K562 (cell line): ENCODE measurements at regions not wholly inside any gene's neighbourhood (a gene's known extent, or its start where the extent isn't known, plus 50 kb on each side); places are given as distances from the start of the nearest gene placed in this dataset.

Experiments used
- ATAC-seq: fragments of 200-7000 bp; cut with Tn5 transposase; 3 replicates; pipeline ENCODE4 v1.9.1; 2020; ENCODE audit warnings: moderate library complexity
- BruUV-seq: library from RNA; stranded (reverse); fragments of 400-500 nt; replicated peaks from 2 replicates; lab custom pipeline; 2021; lab: Mats Ljungman, UMichigan
- CTCF ChIA-PET: fragments of 300-600 bp; formaldehyde crosslinking; extraction: SDS; loops from one replicate; lab custom pipeline; 2021; ENCODE audit warnings: low intra/inter-chr PET ratio; lab: Yijun Ruan, JAX
- POLR2A ChIA-PET: fragments of 300-600, 350-650 bp; sonication (Branson Sonifier 250); formaldehyde crosslinking; extraction: SDS; loops from one replicate; lab custom pipeline; 2021; ENCODE audit warnings: antibody characterized with exemption, inconsistent platforms; lab: Yijun Ruan, JAX
- DNase-seq, 4 experiments: peaks; one replicate each; pipeline versions ENCODE4 v3.0.0 to v3.0.0-alpha.2; 2011 to 2018; ENCODE audit warnings: low spot score in 3 of 4, mixed read lengths in 3 of 4; ENCODE audit errors: extremely low read depth in 1 of 4
- FAIRE-seq: peaks from 2 replicates; lab custom pipeline; 2011; peaks lifted over from hg19 to GRCh38; lab: Jason Lieb, UNC
- H2AFZ ChIP-seq: 2 replicates; pipeline ENCODE4 v1.6.0; 2011; ENCODE audit warnings: low read depth, low read length, control low read depth, inconsistent platforms
- H3K27ac ChIP-seq: fragments of 200-600 bp; 3 replicates; pipeline ENCODE4 v1.8.0; 2011; ENCODE audit warnings: low read depth, mild to moderate bottlenecking, control low read depth, inconsistent platforms, low read length, moderate library complexity, mixed read lengths; ENCODE audit errors: extremely low read depth
- H3K27me3 ChIP-seq, 2 experiments: fragments of 300-600 bp in 1 of 2; 2 replicates in 1 of 2; 3 replicates in 1 of 2; pipeline versions ENCODE4 v1.6.0 to v1.8.0; 2011; ENCODE audit warnings: inconsistent platforms in 2 of 2, low read length in 2 of 2, mild to moderate bottlenecking in 1 of 2, mixed read lengths in 1 of 2, moderate library complexity in 1 of 2; ENCODE audit not compliant: control insufficient read depth in 2 of 2, insufficient read depth in 2 of 2
- H3K36me3 ChIP-seq: fragments of 300-600 bp; 3 replicates; pipeline ENCODE4 v1.8.0; 2011; ENCODE audit warnings: mild to moderate bottlenecking, low read length, inconsistent platforms; ENCODE audit not compliant: control insufficient read depth, insufficient read depth
- H3K4me1 ChIP-seq, 2 experiments: fragments of 200-600 bp in 1 of 2; replicated peaks in 1 of 2; 2 replicates in 1 of 2; 3 replicates in 1 of 2; pipeline versions ENCODE4 v1.5.1 to v1.8.0; 2011; ENCODE audit warnings: inconsistent platforms in 2 of 2, low read length in 2 of 2, mild to moderate bottlenecking in 1 of 2, mixed read lengths in 1 of 2, moderate library complexity in 1 of 2; ENCODE audit not compliant: control insufficient read depth in 2 of 2, insufficient read depth in 2 of 2
- H3K4me2 ChIP-seq: 2 replicates; pipeline ENCODE4 v1.6.1; 2011; ENCODE audit warnings: low read length, control low read depth, inconsistent platforms, mixed read lengths; ENCODE audit not compliant: insufficient read depth
- H3K4me3 ChIP-seq: fragments of 200-600 bp; sonication (generic), shearing (Covaris generic); 2 replicates; pipeline ENCODE4 v1.5.1; 2016; ENCODE audit warnings: control low read depth, inconsistent platforms
- H3K79me2 ChIP-seq: fragments of 200-600 bp; 3 replicates; pipeline ENCODE4 v1.8.0; 2011; ENCODE audit warnings: low read length, inconsistent platforms; ENCODE audit not compliant: control insufficient read depth, insufficient read depth
- H3K9ac ChIP-seq, 2 experiments: 2 replicates each; pipeline versions ENCODE4 v1.6.0 to v1.6.1; 2011; ENCODE audit warnings: low read depth in 2 of 2, low read length in 2 of 2, control low read depth in 1 of 2, inconsistent platforms in 1 of 2, mild to moderate bottlenecking in 1 of 2, mixed read lengths in 1 of 2; ENCODE audit not compliant: insufficient read depth in 1 of 2
- H3K9me1 ChIP-seq: one replicate; pipeline ENCODE4 v1.6.0; 2011; ENCODE audit warnings: inconsistent platforms, mild to moderate bottlenecking, low read length, moderate library complexity; ENCODE audit not compliant: control insufficient read depth, insufficient read depth
- H3K9me3 ChIP-seq: replicated peaks from 2 replicates; pipeline ENCODE4 v1.5.1; 2011; ENCODE audit warnings: low read depth, low read length, inconsistent platforms; ENCODE audit not compliant: control insufficient read depth, insufficient read depth
- H4K20me1 ChIP-seq: replicated peaks from 2 replicates; pipeline ENCODE4 v1.6.1; 2011; ENCODE audit warnings: low read length, inconsistent platforms, mixed read lengths; ENCODE audit not compliant: control insufficient read depth, insufficient read depth
- GABPB2 ChIP-seq: fragments of 250-450 bp; sonication (Bioruptor Pico); conservative IDR thresholded peaks from 2 replicates; pipeline ENCODE4 v1.5.1; 2021; ENCODE audit warnings: mild to moderate bottlenecking
- SRF ChIP-seq, 2 experiments: fragments of 250-450, 450-650 bp in 1 of 2; sonication (Bioruptor Pico) in 1 of 2; sonication (generic) in 1 of 2; formaldehyde crosslinking; IDR thresholded peaks; 2 replicates each; pipeline versions ENCODE4 v1.5.0 to v1.5.1; 2020 to 2022; ENCODE audit warnings: mild to moderate bottlenecking in 1 of 2, missing genetic modification reagents in 1 of 2
- TFAM ChIP-seq: fragments of 250-450 bp; sonication (Bioruptor Pico); conservative IDR thresholded peaks from 2 replicates; pipeline ENCODE4 v1.5.0; 2021; ENCODE audit warnings: mild to moderate bottlenecking, moderate library complexity
- WGBS: fragments of 100-300 bp; shearing (Covaris generic); methylation state at CpG from one replicate; pipeline ENCODE4 v1.1.6; 2016; ENCODE audit warnings: low coverage, mixed read lengths; ENCODE audit not compliant: insufficient coverage; ENCODE audit errors: missing lambda C conversion rate; 5-methylcytosine and 5-hydroxymethylcytosine counted together
- in situ Hi-C: fragments of 300-500 bp; cut with MboI; formaldehyde crosslinking; loops from 4 replicates; pipeline ENCODE4 v1.15.0; 2018; ENCODE audit warnings: inconsistent platforms, mixed read lengths
- intact Hi-C: fragments of 100-400 bp; cut with micrococcal nuclease; formaldehyde crosslinking; loops from 2 replicates; pipeline ENCODE4 v1.14.2; 2022
- TF ChIP-seq, protein P1 (sequence below): sonication (generic); formaldehyde crosslinking; IDR thresholded peaks from 2 replicates; pipeline ENCODE4 v1.5.0; 2020; ENCODE audit warnings: missing genetic modification reagents

DNA sequence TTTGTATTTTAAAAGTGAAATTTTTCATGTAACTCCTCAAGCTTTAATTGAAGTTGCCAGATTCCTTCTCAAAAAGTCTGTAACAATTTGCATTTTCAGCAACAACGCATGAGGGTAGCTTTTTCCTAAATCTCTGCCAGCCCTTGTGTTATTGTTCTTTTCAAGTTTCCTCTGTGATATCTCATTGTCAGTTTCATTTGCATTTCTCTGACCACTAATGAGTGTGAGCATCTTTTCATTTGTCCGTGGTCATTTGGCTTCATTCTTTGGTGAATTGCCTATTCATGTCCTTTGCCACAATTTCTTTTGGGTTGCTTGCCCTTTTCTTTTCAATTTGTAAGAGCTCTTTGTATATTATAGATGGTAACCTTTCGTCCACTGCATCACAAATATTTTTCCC, 68.0 kb upstream of the NKD1 start (continued):
- TF ChIP-seq GABPB2 (CRISPR knock-in tag) = no peak

DNA sequence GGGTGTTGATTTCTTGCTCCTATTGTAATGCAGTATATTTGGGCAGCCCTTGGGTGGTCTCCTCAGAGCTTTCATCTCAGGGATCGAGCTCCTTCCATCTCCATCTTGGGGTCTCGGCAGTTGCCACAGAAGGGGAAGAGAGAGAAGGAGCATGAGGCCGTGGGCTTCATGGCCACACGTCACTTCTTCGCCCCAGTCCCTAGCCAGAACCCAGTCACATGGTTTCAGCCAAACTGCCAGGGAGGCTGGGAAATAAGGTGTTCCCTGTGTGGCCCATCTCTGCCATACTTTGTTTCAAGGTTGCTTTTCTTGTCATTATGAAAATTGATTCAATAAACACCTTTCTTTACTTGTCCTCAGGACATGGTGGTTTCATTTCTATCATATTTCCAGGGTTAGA, 68.4 kb upstream of the NKD1 start:
- Histone ChIP-seq H3K4me1 (peaks cover 0 to 9% of the 10 kb centered on the region in 2 experiments; a peak in 2 of 5 replicates), H3K79me2 (no peaks in the 10 kb centered on the region), H3K27me3 (peaks cover 7 to 21% of the 10 kb centered on the region in 2 experiments; a peak in 3 of 5 replicates), H3K27ac (no peak overlapping the region), H4K20me1 (no peaks in the 10 kb centered on the region), H3K4me3 (no peak overlapping the region), H3K9me1 (no peaks in the 10 kb centered on the region), H3K9me3 (no peaks in the 10 kb centered on the region), H3K9ac (no peak overlapping the region), H3K4me2 (no peak overlapping the region), H2AFZ (no peak overlapping the region), H3K36me3 (no peaks in the 10 kb centered on the region)
- CTCF ChIA-PET = no interaction called here
- no TSS peak for BruUV-seq
- no peak for FAIRE-seq
- DNase-seq = no peak
- in situ Hi-C loops = no loop called here
- POLR2A ChIA-PET = no interaction called here
- 0% methylated on average over 5 of the region's 5 CpGs for WGBS
- no peak for TF ChIP-seq TFAM (CRISPR knock-in tag)
- peak in 1 of 2 experiments; percentile 78; a peak in 1 of 4 replicates for TF ChIP-seq SRF (CRISPR knock-in tag; IDR thresholded peaks at IDR 0.05)
- TF ChIP-seq, protein P1, sequence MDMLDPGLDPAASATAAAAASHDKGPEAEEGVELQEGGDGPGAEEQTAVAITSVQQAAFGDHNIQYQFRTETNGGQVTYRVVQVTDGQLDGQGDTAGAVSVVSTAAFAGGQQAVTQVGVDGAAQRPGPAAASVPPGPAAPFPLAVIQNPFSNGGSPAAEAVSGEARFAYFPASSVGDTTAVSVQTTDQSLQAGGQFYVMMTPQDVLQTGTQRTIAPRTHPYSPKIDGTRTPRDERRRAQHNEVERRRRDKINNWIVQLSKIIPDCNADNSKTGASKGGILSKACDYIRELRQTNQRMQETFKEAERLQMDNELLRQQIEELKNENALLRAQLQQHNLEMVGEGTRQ (CRISPR knock-in tag) = peak; percentile 24; the same call in 1 of the 2 replicates
- intact Hi-C loops = no loop called here
- no peak for ATAC-seq
